ENCODE measurements at regions not wholly inside any gene's neighbourhood (a gene's known extent, or its start where the extent isn't known, plus 50 kb on each side); places are given as distances from the start of the nearest gene placed in this dataset.

DNA sequence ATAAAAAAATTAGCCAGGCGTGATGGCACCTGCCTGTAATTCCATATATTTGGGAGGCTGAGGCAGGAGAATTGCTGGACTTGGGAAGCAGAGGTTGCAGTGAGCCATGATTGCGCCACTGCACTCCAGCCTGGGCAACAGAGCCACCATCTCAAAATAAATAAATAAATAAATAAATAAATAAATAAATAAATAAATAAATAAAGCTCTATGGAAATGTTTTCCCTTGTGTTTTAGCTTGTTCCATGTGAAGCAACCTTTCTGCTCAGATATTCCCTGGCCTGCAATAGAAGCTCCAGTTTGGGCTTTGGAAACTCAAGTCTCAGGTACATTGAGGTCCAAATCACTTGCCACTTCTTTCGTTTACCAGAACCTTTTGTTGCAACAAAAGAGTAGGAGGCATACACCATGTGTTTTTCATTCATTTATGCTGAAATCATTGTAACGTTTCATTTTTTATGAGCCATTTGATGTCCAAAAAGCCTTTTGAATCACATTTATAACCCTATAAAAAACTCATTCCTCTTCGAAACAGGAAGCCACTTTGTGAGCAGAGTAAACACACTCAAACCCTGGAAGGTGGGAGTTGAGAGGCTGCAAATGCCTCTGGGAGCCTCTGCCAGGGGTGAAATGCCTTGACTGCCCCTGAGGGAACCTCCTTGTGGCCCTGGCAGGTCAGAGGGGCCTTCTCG lies 376.6 kb upstream of the TBX3 start:
- no peak overlapping the region for H3K4me3 Mint-ChIP-seq (ENCODE audit: unreplicated experiment)
- no peaks in the 10 kb centered on the region for H3K9me3 Mint-ChIP-seq (ENCODE audit: unreplicated experiment)
- no peaks in the 10 kb centered on the region for H3K4me1 Mint-ChIP-seq (ENCODE audit: unreplicated experiment)
- H3K27ac Mint-ChIP-seq (ENCODE audit: unreplicated experiment) = no peak overlapping the region
- no peak for DNase-seq (ENCODE audit: low spot score)
- no peaks in the 10 kb centered on the region for H3K27me3 Mint-ChIP-seq (ENCODE audit: unreplicated experiment)
- TF ChIP-seq, protein P1, sequence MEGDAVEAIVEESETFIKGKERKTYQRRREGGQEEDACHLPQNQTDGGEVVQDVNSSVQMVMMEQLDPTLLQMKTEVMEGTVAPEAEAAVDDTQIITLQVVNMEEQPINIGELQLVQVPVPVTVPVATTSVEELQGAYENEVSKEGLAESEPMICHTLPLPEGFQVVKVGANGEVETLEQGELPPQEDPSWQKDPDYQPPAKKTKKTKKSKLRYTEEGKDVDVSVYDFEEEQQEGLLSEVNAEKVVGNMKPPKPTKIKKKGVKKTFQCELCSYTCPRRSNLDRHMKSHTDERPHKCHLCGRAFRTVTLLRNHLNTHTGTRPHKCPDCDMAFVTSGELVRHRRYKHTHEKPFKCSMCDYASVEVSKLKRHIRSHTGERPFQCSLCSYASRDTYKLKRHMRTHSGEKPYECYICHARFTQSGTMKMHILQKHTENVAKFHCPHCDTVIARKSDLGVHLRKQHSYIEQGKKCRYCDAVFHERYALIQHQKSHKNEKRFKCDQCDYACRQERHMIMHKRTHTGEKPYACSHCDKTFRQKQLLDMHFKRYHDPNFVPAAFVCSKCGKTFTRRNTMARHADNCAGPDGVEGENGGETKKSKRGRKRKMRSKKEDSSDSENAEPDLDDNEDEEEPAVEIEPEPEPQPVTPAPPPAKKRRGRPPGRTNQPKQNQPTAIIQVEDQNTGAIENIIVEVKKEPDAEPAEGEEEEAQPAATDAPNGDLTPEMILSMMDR (IDR thresholded peaks at IDR 0.05; ENCODE audit: unreplicated experiment) = no peak
- H3K36me3 Mint-ChIP-seq (ENCODE audit: low read depth, unreplicated experiment) = no peaks in the 10 kb centered on the region

DNA sequence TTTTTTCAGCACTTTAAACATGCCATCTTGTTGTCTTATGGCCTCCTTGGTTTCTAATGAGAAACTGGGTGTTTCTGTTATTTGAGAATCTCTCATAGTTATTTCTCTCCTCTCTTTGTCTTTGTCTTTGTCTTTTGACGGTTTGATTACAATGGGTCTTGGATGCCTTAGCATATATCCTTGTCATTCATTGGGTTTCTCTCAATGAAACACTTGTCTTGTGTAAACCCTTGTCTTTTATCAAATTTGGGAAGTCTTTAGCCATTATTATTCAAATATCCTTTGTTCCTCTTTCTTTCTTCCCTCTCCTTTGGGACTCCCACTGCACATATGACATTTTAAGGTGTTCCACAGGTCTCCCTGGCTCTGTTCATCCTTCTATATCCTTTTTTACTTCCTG lies 373.5 kb upstream of the TBX3 start:
- H3K27me3 Mint-ChIP-seq (ENCODE audit: unreplicated experiment) = no peaks in the 10 kb centered on the region
- TF ChIP-seq, protein P1 (IDR thresholded peaks at IDR 0.05; ENCODE audit: unreplicated experiment) = no peak
- no peaks in the 10 kb centered on the region for H3K9me3 Mint-ChIP-seq (ENCODE audit: unreplicated experiment)
- H3K4me3 Mint-ChIP-seq (ENCODE audit: unreplicated experiment) = no peak overlapping the region
- no peaks in the 10 kb centered on the region for H3K36me3 Mint-ChIP-seq (ENCODE audit: low read depth, unreplicated experiment)
- H3K4me1 Mint-ChIP-seq (ENCODE audit: unreplicated experiment) = no peaks in the 10 kb centered on the region
- DNase-seq (ENCODE audit: low spot score) = no peak
- H3K27ac Mint-ChIP-seq (ENCODE audit: unreplicated experiment) = no peak overlapping the region

DNA sequence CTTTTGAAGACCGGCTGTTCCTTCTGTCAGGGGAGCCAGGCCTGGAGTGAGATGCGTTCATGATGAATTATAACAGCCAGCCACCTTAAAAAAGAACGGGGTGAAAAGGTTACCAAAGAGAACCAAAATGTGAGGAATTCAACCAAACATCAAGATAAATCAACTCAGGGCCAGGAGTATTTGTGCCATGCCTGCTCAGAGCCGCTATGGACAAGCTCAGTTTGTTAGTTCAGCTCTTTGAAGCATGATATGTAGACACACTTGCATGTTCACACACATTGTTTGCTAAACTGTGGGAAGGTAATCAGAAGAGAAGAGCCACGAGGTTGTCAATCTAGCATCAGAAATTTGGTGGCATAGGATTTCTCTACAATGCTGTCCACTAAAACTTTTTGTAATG lies 367.4 kb upstream of the TBX3 start:
- H3K4me3 Mint-ChIP-seq (ENCODE audit: unreplicated experiment) = no peak overlapping the region
- no peaks in the 10 kb centered on the region for H3K4me1 Mint-ChIP-seq (ENCODE audit: unreplicated experiment)
- DNase-seq (ENCODE audit: low spot score) = no peak
- H3K9me3 Mint-ChIP-seq (ENCODE audit: unreplicated experiment) = no peaks in the 10 kb centered on the region
- H3K36me3 Mint-ChIP-seq (ENCODE audit: low read depth, unreplicated experiment) = no peaks in the 10 kb centered on the region
- TF ChIP-seq, protein P1 (IDR thresholded peaks at IDR 0.05; ENCODE audit: unreplicated experiment) = no peak
- H3K27ac Mint-ChIP-seq (ENCODE audit: unreplicated experiment) = no peak overlapping the region
- no peaks in the 10 kb centered on the region for H3K27me3 Mint-ChIP-seq (ENCODE audit: unreplicated experiment)

DNA sequence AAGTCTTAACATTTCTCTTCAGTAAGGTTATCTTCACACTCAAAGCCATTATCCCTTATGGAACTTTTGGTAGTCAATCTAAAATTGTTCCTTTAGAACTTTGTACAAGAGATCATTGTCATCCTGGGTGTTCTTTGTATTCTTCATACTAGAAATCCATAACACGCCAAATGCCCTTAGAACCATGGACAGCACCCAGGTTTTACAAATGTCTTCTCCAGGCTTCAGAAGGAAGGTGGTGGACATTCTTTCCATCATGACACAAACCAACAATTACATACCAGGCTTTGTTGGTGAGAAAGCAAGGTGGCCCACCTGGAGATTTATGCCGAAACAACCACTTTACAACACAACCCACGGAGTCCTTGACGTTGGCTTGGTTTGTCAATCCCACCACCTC lies 365.6 kb upstream of the TBX3 start:
- no peaks in the 10 kb centered on the region for H3K27me3 Mint-ChIP-seq (ENCODE audit: unreplicated experiment)
- no peaks in the 10 kb centered on the region for H3K36me3 Mint-ChIP-seq (ENCODE audit: low read depth, unreplicated experiment)
- H3K4me1 Mint-ChIP-seq (ENCODE audit: unreplicated experiment) = no peaks in the 10 kb centered on the region
- TF ChIP-seq, protein P1 (IDR thresholded peaks at IDR 0.05; ENCODE audit: unreplicated experiment) = no peak
- H3K9me3 Mint-ChIP-seq (ENCODE audit: unreplicated experiment) = no peaks in the 10 kb centered on the region
- H3K4me3 Mint-ChIP-seq (ENCODE audit: unreplicated experiment) = no peak overlapping the region
- no peak for DNase-seq (ENCODE audit: low spot score)
- no peak overlapping the region for H3K27ac Mint-ChIP-seq (ENCODE audit: unreplicated experiment)

DNA sequence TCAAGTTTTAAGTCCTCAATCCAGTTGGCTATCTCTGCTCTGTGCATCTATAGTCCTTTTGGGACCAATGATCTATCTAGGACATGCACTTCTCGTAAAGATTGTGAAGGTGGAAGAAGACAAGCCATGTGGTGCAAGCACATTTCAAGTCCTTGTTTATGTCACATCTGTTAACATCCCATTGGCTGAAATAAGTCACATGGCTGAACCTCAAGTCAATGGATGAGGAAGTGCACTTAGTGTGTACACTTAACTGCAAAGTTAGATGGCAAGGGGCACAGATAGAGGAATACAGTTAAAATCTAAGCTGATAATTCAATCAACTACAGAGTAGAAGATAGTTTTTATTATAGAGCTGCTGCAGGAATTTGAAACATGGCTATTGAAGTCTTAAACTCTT lies 362.8 kb upstream of the TBX3 start:
- no peaks in the 10 kb centered on the region for H3K4me1 Mint-ChIP-seq (ENCODE audit: unreplicated experiment)
- H3K27ac Mint-ChIP-seq (ENCODE audit: unreplicated experiment) = no peak overlapping the region
- TF ChIP-seq, protein P1 (IDR thresholded peaks at IDR 0.05; ENCODE audit: unreplicated experiment) = no peak
- H3K27me3 Mint-ChIP-seq (ENCODE audit: unreplicated experiment) = no peaks in the 10 kb centered on the region
- H3K36me3 Mint-ChIP-seq (ENCODE audit: low read depth, unreplicated experiment) = no peaks in the 10 kb centered on the region
- no peak overlapping the region for H3K4me3 Mint-ChIP-seq (ENCODE audit: unreplicated experiment)
- no peak for DNase-seq (ENCODE audit: low spot score)
- H3K9me3 Mint-ChIP-seq (ENCODE audit: unreplicated experiment) = no peaks in the 10 kb centered on the region
